GM06990 (cell line): ENCODE measurements at regions not wholly inside any gene's neighbourhood (a gene's known extent, or its start where the extent isn't known, plus 50 kb on each side); places are given as distances from the start of the nearest gene placed in this dataset.

Experiments used
- DNase-seq: peaks from one replicate; pipeline ENCODE4 v3.0.0-alpha.2; 2011; ENCODE audit not compliant: insufficient read length; ENCODE audit errors: extremely low read depth
- H3K27me3 ChIP-seq: replicated peaks from 2 replicates; pipeline ENCODE4 v1.6.0; 2011; ENCODE audit warnings: low read length; ENCODE audit not compliant: control insufficient read depth, insufficient read depth
- H3K36me3 ChIP-seq: 2 replicates; pipeline ENCODE4 v1.5.1; 2011; ENCODE audit warnings: low read length; ENCODE audit not compliant: control insufficient read depth, insufficient read depth
- H3K4me3 ChIP-seq: replicated peaks from 2 replicates; pipeline ENCODE4 v1.5.1; 2011; ENCODE audit warnings: low read depth, mild to moderate bottlenecking, control low read depth, low read length
- TF ChIP-seq, protein P1 (sequence below): IDR thresholded peaks from 2 replicates; pipeline ENCODE4 v1.5.1; 2011; ENCODE audit warnings: low read length, control low read depth, mild to moderate bottlenecking, inconsistent platforms; ENCODE audit not compliant: insufficient read depth, poor library complexity, severe bottlenecking

DNA sequence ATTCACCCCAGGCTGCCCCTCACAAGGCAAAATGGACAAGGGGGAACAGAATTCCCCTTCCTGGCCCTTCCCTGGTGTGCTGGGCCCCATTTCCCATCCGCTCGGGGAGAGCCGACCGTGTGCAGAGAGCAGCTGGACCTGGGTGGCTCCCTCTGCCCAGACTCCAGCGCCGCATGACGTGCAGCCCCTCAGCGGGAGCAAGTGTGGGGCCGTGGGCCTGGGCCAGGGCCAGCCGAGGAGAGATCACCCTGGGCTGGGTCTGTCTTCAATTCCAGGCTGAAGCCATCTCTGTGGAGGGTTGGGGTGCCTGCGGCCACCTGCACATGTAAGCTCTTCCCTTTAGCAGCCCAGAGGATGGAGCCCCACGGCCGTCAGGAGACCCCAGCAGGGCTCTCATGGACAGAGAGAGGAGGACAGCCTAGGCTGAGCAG, 241.8 kb downstream of the TTLL2 start:
- H3K36me3 ChIP-seq: no peaks in the 10 kb centered on the region
- H3K27me3 ChIP-seq: no peaks in the 10 kb centered on the region; the same call in 1 of the 2 replicates
- TF ChIP-seq, protein P1, sequence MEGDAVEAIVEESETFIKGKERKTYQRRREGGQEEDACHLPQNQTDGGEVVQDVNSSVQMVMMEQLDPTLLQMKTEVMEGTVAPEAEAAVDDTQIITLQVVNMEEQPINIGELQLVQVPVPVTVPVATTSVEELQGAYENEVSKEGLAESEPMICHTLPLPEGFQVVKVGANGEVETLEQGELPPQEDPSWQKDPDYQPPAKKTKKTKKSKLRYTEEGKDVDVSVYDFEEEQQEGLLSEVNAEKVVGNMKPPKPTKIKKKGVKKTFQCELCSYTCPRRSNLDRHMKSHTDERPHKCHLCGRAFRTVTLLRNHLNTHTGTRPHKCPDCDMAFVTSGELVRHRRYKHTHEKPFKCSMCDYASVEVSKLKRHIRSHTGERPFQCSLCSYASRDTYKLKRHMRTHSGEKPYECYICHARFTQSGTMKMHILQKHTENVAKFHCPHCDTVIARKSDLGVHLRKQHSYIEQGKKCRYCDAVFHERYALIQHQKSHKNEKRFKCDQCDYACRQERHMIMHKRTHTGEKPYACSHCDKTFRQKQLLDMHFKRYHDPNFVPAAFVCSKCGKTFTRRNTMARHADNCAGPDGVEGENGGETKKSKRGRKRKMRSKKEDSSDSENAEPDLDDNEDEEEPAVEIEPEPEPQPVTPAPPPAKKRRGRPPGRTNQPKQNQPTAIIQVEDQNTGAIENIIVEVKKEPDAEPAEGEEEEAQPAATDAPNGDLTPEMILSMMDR: no peak
- no peak overlapping the region for H3K4me3 ChIP-seq
- DNase-seq: no peak

DNA sequence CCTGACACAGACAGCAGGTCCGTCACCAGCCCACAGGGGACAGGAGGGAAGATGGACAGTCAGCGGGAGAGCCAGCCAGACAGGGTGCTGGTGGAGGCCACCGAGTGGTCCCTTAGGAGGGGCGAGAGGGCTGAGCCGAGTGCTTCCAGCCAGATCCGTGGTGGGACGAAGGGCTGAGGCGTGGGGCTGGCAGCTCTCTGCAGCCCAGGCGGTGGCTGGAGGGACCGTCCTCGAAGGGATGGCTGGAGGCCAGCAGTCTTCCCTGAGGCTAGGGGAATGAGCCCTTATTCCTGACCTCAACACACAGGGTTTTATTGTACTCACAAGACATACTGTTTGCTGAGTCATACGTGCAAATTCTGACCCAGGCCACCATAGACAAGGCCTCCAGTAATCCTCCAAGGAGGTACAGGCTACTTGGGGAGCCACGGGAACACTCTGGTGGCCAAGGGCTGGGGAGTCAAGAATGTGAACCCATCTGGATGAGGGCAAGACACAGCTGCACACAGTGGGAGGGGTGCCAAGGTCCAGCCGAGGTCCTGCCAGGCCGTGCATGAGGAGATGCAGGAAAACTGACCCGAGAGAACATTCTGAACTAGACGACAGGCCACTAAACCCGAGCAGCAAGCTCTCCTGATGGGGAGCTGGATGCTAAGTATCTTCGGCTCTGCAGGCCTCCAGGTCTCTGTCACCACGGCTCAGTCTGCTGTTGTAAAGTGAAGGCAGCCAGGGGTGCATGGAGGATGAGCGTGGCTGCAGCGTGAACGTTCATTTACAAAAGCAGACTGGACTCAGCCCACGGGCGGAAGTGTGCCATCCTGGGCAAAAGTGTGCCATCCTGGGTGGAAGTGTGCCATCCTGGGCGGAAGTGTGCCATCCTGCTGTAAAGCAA, 242.5 kb downstream of the TTLL2 start:
- TF ChIP-seq, protein P1: no peak
- no peak overlapping the region for H3K4me3 ChIP-seq
- H3K27me3 ChIP-seq: no peaks in the 10 kb centered on the region; the same call in 1 of the 2 replicates
- no peak for DNase-seq
- no peaks in the 10 kb centered on the region for H3K36me3 ChIP-seq

DNA sequence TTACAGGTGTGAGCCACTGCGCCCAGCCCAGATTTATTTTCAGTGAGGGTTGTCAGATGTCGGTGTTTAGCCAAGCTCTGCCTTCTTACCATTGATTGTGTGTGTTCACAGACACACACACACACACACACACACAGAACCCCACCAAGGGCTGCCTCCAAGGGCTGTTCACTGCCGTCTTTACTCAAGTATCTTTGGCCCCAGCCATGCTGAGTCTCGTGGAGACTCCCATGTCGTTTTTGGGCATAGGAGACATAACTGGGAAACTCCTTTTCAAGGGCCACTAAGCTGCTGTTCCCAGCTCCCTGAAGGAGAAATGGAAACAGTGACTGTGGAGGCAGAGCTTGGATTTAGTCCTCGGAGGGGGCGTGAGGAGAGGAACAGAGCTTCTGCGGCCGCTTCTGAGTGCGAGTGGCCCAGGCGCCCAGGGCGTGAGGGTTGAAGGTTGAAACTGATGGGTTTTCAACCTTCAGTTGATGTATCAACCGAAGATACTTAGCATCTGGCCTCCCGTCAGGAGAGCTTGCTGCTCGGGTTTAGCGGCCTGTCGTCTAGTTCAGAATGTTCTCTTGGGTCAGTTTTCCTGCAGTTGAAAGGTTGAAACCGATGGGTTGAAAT, 243.6 kb downstream of the TTLL2 start:
- H3K36me3 ChIP-seq: no peaks in the 10 kb centered on the region
- TF ChIP-seq, protein P1: no peak
- DNase-seq: no peak
- H3K27me3 ChIP-seq: no peaks in the 10 kb centered on the region; the same call in 1 of the 2 replicates
- H3K4me3 ChIP-seq: no peak overlapping the region

DNA sequence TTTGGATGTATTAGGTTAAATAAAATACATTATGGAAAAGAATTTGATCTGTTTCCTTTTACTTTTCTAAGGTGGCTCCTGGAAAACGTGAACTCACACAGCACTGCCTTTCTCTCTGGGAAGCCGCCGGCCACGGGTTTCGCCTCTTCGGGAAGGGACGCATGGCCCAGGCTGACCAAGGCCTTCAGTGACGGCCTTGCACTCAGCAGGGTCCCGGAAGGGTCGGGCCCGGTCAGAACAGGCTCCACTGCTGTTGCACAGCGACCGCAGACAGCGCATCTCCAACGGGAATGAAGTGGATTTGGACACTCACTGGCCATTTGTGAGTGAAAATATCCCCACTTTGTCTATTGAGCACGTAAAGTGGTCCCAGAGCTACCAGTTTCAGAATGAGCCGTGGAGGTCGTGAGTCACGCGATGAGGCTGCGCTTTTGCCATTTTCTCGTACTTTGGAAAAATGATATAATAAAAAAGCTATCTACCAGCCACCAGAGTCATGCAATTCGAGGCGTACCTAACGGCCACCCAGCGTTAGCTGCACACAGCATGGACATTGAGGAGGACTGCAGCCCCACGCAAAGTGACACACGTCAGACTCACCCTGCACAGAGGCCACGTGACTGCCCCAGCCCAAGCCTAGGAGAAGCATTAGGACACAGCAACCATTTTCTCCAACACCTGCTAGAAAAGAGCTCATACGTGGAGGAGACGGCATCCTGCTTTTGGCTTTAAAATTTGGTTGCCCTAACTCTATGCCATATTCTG, 244.3 kb downstream of the TTLL2 start:
- DNase-seq: no peak
- no peaks in the 10 kb centered on the region; the same call in 1 of the 2 replicates for H3K27me3 ChIP-seq
- no peak overlapping the region for H3K4me3 ChIP-seq
- TF ChIP-seq, protein P1: no peak
- no peaks in the 10 kb centered on the region for H3K36me3 ChIP-seq

DNA sequence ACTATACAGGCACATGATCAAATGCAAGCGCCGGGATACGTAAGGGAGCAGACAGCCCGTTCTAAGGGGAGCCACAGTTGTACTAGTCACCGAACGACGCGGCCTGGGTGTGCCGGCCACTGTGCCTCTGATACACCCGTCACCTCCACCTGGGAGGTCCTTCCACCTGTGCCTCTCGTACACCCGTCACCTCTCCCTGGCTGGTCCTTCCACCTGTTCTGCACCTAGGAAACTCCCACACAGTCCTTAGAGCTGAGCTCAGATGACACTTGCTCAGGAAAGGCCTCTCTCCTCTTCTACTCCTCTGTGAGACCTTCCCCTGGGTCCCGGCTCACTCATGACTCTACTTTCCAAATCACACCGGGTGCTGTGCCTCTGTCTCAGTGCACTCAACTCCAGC, 245.0 kb downstream of the TTLL2 start:
- Histone ChIP-seq H3K4me3 (no peak overlapping the region), H3K36me3 (no peaks in the 10 kb centered on the region), H3K27me3 (no peaks in the 10 kb centered on the region; the same call in 1 of the 2 replicates)
- DNase-seq: no peak
- TF ChIP-seq, protein P1: no peak
